NCI-H2081 (cell line): ENCODE measurements at regions not wholly inside any gene's neighbourhood (a gene's known extent, or its start where the extent isn't known, plus 50 kb on each side); places are given as distances from the start of the nearest gene placed in this dataset.

Source experiments
- DNase-seq, 2 experiments: peaks; one replicate each; lab custom pipeline; 2025; lab: John Stamatoyannopoulos, UW

- no peak for DNase-seq
Observed at GRCh38 chr5:73339051-73339575, 109.5 kb downstream of the FOXD1 start.

DNA sequence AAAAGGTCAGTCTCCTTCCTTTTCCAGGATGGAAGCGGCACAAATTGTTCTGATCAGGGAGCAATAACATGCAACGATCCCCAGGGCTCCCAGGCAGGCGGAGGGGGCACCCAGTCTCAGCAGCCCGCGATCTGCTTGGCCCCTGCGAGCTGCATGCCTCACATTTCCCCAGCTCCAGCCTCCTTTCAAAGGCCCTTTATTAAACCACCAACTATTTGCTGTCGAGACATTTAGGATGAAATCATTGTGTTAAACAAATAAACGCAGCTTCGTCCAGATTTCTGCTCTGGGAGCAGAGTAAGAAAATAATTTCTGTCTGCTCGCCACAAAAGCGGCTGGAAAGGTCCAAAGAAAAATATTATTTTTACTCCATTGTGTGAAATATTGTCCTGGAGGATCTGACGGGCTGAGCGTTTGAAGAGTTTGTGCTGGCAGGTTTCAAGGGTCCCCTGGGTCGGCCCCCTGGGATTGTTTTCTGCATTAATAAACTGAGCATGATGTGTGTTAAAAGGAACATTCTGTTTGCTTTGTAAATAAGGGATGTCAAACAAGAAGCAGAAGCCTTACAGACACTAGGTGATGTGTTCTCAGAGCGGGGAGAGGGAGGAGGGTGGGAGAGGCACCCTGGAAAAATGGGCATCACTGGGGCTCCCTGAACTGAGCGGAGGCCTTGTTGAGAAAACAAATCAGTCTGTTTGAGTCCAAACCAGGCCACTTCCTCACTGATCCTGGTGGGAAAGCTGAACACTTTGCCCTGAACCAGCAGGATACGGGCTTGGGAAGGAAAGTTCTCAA lies 110.1 kb downstream of the FOXD1 start:
- DNase-seq: peak in 1 of 2 experiments; percentile 18

DNA sequence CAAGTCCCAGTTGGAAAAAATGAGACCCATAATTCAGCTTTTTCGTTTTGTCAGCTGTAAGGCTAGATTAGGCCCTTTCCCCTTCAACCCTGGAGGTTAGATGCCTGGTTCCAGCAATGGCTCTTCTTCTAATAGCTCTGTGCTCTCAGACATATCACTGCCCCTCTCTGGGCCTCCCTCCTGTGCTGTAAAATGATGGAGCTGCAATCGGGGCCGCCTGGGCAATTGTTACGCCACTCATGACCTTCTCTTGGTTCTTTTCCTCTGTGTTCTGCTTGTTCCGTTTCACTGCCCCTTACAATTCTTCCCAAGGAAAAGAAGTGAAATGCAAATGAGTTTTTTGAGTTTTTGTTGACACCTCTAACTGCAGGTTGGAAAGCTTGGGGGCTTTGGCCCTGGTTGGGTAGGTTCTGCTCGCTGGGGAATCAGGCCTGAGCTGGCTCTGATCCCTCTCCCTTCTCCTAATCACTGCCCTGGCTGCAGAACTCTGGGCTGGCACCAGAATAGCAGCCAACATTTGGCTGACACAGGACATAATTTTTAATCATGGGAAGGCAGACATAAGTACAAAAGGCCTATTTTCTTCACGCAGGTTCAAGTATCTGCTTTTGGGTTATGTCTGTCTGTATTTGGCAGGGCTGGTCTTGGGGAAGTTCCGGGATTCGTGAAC lies 110.9 kb downstream of the FOXD1 start:
- no peak for DNase-seq

GRCh38 chr5:73336366-73336765 lies 112.2 kb downstream of the FOXD1 start:
- no peak for DNase-seq

- no peak for DNase-seq
Observed at GRCh38 chr5:73333944-73334703, 114.5 kb downstream of the FOXD1 start.

DNA sequence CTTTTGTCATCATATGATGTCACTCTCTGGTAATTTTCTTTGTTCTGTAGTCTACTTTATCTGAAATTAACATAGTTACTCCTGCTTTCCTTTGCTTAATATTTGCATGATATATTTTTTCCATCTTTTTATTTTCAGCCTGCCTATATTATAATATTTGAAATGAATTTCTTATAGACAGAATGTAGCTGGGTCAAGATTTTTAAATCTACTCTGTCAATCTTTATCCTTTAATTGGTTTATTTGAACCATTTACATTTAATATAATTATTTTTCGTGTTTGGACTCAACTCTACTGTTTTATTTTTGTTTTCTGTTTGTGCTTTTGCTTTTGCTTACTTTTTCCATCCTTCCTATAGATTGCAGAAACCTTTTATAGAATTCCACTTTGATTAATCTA lies 118.0 kb downstream of the FOXD1 start:
- DNase-seq: no peak

DNA sequence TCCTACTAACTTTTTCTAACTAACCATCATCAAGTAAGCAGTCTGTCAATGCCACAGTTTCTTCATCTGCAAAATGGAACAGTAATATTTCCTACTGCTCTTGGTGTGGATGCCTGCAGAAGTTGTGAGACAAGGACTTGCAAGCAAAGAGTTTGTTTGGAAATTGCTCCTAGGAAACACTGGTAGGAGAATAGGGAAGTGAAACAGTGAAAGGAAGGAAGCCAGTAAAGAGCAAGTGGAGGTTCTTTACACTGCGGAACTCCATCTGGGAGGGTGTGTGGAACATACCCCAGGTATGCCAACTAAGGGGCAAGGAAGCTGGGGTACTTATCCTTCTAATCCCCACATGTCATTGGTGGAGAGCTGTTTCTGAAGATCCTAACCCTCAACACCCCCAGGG lies 119.9 kb downstream of the FOXD1 start:
- no peak for DNase-seq

GRCh38 chr5:73327908-73328455 lies 120.6 kb downstream of the FOXD1 start:
- DNase-seq: no peak

- no peak for DNase-seq
Observed at GRCh38 chr5:73325546-73325945, 123.0 kb downstream of the FOXD1 start.

DNA sequence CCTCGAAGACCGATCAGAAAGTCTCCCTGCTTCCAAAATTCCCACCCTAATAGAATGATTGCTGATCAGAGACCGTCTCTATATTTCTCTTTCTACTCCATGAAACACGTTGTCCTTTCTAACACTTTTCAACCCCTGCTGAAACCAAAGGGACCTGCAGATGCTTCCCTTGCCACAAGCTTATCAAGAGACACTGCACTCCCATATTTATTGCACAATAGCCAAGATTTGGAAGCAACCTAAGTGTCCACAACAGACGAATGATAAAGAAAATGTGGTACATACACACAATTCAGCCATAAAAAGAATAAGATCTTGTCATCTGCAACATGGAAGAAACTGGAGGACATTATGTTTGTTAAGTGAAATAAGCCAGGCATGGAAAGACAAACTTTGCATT lies 125.1 kb downstream of the FOXD1 start:
- DNase-seq: no peak

DNA sequence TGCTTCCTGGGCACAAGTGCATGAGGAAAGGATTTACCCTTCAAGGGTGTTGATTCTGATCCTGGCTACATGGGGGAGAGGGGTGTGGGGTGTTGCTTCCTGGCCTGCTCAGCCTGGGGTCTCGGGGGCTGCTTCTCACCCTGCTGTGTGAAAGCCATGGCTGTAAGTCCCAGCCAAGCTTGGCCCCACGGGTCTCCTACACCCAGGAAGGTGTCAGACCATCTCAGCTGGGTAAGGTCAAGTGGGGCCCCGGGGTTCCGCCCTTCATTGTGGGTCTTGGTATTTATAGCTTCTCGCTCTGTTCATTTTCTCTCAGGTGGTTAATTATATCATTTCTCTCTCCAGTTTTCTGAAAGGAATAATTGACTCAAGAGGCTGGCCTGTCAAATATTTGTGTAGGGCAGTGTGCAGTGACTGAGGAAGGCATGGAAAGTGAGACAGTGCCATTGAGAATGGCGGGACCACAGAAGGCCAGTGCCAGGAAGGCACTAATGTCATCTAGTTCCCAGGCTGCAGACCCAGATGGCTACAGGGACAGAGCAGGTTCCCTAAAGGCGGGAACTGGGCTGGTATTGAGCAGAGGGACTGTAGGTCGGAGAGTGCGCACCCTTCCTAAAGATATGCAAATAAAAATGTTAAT lies 126.0 kb downstream of the FOXD1 start:
- no peak for DNase-seq

DNA sequence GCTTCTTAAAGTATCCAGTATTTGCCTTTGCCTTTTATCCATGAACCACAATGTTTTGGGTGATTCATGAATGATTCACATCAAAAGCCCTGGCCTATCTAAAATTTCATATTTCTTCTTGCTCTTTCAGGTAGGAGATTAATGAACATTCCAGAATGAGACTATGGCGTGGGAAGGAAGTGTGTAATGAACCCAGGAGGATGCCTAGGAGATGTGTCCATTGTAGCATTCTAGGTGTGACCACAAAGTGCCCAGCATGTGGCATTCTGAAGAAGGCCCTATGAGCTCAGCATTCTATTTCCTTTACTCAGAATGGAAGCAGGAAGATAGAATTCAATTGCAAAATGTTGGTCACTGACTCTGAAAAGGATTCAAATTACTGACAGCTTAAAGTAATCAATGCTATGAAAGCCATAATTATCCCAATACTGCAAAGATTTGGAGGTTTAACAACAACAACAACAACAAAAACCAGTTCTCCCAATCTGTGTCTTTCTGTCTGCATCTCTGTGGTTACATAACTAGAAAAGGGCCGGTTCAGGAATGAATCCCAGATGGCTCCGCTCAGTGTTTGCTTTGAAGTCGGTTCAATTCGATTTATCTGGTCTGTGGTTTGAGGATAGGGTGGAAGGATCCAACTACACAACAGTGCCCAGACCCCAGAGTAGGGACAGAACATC lies 126.7 kb downstream of the FOXD1 start:
- no peak for DNase-seq

DNA sequence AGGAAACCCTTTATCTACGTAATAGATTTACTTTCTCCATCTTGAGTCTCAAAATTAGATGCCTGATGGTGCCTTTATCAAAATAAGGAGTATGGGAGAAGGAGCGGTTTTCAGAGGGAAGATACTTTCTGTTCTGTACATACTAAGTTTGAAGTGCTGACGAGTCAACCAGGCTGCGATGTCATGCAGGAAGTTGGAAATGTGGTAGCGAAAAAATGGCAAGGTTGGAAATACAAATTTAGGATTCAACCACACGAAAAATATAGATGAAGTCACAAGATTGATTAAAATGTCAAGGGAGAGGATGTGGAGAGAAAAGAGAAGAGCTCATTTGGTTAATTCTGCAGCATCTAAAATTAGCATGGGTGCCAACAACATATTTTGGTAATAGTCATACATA lies 129.5 kb downstream of the FOXD1 start:
- DNase-seq: no peak

DNA sequence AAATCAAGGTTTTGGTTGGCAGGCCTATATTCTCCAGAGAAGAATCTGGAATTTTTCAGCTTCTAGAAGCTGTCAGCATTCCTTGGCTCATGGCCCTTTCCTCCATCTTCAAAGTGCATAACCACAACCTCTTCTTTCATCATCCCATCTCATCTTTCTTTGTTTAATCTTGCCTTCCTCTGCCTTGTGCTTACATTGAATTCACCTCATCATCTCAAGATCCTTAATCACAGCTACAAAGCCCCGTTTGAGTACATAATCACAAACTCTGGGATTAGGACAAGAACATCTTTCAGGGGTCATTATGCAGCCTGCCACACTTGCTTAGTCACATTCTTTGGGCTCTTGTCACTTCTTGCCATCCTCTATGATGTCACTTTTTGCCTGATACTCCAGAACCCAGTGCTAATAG lies 130.3 kb downstream of the FOXD1 start:
- DNase-seq: no peak

DNA sequence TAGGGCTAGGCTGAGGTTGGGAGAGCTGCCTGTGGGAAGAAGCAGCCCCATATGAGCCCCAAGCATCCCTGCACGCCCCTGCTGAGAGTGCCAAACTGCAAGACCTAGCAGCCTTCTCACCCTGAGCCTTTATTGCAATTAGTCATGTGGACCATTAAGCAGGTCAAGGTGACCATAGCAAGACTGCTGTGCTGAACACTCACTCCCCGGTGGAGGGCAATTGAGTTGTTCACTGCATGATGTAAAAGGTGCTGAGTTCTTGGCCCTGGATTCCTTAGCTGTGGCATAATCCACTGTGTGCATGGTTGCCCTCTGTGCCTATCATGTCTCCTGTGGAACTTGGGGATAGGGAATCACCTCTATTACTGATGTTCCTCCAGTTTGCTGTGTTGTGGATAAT lies 131.1 kb downstream of the FOXD1 start:
- no peak for DNase-seq

GRCh38 chr5:73314395-73315257 lies 134.0 kb downstream of the FOXD1 start:
- no peak for DNase-seq

GRCh38 chr5:73312872-73313510 lies 135.6 kb downstream of the FOXD1 start:
- DNase-seq: no peak

DNA sequence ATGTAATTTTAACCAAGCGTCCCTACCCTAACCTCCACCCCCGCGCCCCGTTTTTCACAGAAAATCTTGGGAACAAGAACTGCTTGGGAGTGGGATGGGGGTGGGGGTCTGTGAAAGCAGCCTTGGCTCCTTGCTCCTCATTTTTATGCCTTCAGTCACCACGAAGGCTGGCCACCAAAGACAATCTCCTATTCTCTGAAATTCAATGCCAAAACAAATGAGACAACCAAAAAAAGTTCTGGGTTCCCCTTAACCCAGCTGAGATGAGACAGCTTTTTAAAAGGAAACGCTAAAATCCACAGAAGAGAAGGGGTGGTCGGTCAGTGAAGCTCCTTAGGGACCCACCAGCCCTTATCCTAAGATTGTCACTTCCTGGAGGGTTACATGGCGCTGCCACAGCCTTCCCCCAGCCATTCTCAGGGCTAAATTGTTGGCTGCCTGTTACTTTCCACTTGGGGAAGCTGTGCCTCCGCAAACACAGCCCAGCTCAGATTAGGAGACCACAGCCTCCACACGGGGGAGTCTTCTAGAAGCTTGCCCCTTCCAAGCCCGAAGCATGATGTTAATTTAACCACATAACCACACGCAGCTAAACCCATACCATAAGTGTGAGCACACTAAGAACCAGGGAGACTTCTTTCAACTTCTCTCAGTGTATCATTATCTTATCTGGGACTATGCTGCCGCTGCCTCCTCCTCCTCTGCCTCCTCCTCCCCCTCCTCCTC lies 136.3 kb downstream of the FOXD1 start:
- DNase-seq: no peak
